ENCODE measurements at regions not wholly inside any gene's neighbourhood (a gene's known extent, or its start where the extent isn't known, plus 50 kb on each side); places are given as distances from the start of the nearest gene placed in this dataset.

- H3K4me3 ChIP-seq (ENCODE audit: low read length) = no peak overlapping the region
- no peak for DNase-seq (ENCODE audit: low read depth, low spot score)
These were observed 89.5 kb upstream of the FAM3C start for GRCh38 chr7:121485467-121486243.

GRCh38 chr7:121484089-121484763 is 88.1 kb upstream of the FAM3C start:
- H3K4me3 ChIP-seq (ENCODE audit: low read length) = no peak overlapping the region
- no peak for DNase-seq (ENCODE audit: low read depth, low spot score)

- H3K4me3 ChIP-seq (ENCODE audit: low read length) = no peak overlapping the region
- no peak for DNase-seq (ENCODE audit: low read depth, low spot score)
These were observed 84.6 kb upstream of the FAM3C start for GRCh38 chr7:121480566-121481335.

- no peak overlapping the region for H3K4me3 ChIP-seq (ENCODE audit: low read length)
- DNase-seq (ENCODE audit: low read depth, low spot score) = no peak
These were observed 84.0 kb upstream of the FAM3C start for GRCh38 chr7:121480058-121480457.

DNA sequence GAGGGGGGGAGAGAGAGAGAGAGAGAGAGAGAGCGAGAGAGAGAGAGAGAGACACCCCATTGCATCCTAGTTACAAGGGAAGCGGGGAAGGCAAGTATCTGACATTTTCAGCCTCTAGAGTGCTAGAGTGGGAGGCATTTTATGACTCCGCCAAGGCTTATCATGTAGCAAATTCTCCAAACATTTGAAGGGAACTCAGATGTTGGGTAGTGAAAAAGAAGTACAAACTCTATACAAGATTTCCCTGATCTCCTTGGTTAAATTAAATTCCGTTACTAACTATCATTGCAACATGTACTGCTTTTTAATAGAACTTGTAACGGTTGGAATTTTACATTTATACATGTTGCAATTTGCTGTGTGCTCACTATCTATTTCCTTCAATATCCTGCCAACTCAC is 83.4 kb upstream of the FAM3C start:
- no peak for DNase-seq (ENCODE audit: low read depth, low spot score)
- H3K4me3 ChIP-seq (ENCODE audit: low read length) = no peak overlapping the region

DNA sequence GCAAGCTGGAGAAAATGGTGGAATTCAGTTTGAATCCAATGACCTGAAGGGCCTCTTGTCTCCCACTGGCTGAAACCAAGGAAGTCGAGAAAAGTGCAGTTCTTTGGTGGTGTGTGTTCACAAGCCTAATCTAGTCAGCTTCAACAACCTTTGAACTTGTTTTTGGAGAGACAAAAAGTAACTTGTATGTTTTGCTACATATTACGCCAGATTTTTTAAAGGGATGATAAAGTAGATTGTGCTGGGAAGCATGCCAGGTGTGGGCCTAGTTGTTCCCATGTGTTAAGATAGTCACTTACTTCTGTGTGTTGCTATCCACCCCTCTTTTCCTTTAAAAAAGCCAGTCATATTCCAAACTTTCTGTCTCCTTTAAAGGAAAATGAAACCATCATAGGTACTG is 79.7 kb upstream of the FAM3C start:
- DNase-seq (ENCODE audit: low read depth, low spot score) = no peak
- H3K4me3 ChIP-seq (ENCODE audit: low read length) = no peak overlapping the region

DNA sequence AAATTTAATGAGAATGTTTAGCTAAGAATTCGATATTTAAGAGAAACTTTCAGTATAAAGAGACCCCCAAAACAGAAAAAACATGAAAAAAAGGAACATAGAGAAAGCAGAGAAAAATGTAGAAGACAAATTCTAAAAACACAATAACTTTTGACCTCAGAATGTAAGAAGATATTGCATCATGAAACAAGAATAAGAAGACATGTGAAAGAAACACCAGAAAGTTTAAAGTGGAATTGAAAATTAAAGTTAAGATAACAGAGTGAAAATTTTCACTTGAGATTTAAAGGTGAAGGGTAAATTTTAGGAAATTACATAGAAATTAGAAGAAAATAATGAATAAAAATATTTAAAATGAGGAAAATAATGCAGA is 78.2 kb upstream of the FAM3C start:
- no peak for DNase-seq (ENCODE audit: low read depth, low spot score)
- H3K4me3 ChIP-seq (ENCODE audit: low read length) = no peak overlapping the region

- no peak for DNase-seq (ENCODE audit: low read depth, low spot score)
- H3K4me3 ChIP-seq (ENCODE audit: low read length) = no peak overlapping the region
These were observed 77.7 kb upstream of the FAM3C start for GRCh38 chr7:121473645-121474300.

DNA sequence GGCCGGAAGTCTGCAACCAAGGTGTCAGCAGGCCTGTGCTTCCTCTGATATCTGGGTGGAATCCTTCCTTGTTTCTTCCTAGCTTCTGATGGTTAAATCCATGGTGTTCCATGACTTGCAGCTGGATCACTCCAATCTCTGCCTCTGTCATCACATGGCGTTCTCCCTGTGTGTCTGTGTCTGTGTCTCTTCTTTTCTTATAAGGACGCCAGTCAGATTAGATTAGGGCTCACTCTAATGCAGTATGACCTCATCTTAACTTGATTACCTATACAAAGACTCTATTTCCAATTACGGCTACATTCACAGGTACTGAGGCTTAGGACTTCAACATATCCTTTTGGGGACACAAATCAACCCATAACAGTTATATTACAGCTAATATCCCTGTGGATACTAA is 70.3 kb upstream of the FAM3C start:
- H3K4me3 ChIP-seq (ENCODE audit: low read length) = no peak overlapping the region
- DNase-seq (ENCODE audit: low read depth, low spot score) = no peak

GRCh38 chr7:121459148-121459547 is 63.0 kb upstream of the FAM3C start:
- no peak for DNase-seq (ENCODE audit: low read depth, low spot score)
- no peak overlapping the region for H3K4me3 ChIP-seq (ENCODE audit: low read length)

DNA sequence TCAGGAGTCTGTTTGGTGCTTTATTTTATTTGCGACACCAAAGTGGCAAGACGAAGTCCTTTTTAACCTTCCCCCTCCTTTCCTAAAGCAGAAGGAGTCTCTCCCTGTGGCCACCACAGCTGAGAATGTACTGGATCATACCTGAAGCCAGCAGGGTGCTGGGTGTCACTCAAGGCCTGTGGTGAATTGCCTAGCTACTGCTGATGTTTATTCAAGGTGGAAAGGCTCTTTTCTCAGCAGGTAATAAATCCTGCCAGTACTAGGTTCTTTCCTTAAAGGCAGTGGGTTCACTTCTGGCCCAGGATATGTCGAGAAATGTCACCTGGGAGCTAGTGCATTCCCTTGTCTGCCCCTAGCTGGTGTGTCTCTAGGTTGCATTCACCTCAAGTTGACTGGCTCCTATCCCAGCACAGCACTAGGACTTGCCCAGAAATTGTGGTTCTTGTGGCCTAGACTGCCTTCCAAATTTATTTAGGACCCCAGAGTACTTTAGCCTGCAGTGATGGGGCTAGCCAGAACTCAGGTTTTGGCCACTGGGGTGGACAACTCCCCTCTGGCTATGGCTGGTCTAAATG is 60.8 kb upstream of the FAM3C start:
- no peak for DNase-seq (ENCODE audit: low read depth, low spot score)
- no peak overlapping the region for H3K4me3 ChIP-seq (ENCODE audit: low read length)

DNA sequence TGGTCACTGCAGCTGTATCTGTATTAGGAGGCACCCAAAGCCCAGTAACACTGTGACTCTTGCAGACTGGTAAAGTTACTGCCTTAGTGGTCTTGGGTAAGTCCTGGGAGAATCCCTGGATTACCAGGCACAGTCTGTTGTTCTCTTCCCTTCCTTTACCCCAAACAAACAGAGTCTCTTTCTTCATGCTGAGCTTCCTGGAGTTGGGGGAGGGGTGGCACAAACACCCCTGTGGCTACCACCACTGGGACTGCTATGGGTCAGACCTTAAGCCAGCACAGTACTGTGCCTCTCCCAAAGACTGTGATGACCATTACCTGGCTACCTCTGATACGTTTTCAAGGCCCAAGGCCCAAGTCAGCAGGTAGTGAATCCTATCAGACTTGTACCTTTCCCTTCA is 59.9 kb upstream of the FAM3C start:
- DNase-seq (ENCODE audit: low read depth, low spot score) = no peak
- H3K4me3 ChIP-seq (ENCODE audit: low read length) = no peak overlapping the region

DNA sequence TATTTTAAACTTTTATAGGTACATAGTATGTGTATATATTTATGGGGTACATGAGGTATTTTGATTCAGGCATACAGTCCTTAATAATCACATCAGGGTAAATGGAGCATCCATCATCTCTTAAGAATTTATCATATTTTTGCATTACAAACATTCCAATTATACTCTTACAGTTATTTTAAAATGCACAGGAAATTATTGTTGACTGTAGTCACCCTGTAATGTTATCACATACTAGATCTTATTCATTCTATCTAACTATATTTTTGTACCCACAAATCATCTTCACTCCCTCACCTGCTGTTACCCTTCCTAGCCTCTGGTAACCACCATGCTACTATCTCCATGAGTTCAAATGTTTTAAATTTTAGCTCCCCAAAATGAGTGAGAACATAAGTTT is 56.3 kb upstream of the FAM3C start:
- no peak for DNase-seq (ENCODE audit: low read depth, low spot score)
- H3K4me3 ChIP-seq (ENCODE audit: low read length) = no peak overlapping the region

DNA sequence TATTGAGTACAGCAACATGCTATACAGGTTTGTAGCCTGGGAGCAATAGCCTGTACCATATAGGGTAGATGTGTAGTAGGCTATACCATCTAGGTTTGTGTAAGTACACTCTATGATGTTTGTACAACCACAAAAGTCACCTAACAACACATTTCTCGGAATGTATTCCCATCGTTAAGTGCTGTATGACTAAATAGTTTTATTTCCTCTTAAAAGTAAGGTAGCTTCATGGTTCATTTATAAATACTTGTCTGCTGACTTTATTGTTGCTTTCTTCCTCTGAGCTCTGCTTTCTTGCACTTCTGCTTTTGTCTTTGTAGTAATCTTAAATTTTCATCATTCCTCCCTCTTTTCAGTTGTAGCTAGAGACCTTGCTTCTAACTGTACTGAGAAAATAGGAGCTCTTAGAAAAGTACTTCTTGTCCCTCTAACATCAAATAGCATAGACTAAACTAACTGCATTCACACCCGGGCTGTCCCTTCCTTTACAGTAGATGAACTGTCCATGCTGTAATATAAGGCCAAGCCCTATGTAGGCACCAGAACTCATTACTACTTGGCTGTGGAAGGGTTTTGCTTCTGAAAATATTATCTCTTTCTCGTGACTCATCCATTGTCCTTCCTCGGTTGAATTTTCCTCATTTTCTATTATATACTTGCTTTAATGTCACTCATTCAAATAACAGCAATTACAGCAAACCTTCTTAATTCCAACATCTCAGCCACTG is 55.4 kb upstream of the FAM3C start:
- no peak for DNase-seq (ENCODE audit: low read depth, low spot score)
- H3K4me3 ChIP-seq (ENCODE audit: low read length) = no peak overlapping the region

- no peak overlapping the region for H3K4me3 ChIP-seq (ENCODE audit: low read length)
- DNase-seq (ENCODE audit: low read depth, low spot score) = no peak
These were observed 54.6 kb upstream of the FAM3C start for GRCh38 chr7:121450631-121451198.

- DNase-seq (ENCODE audit: low read depth, low spot score) = no peak
These were observed 53.7 kb upstream of the FAM3C start for GRCh38 chr7:121449735-121450240.

GRCh38 chr7:121449329-121449728 is 53.2 kb upstream of the FAM3C start:
- DNase-seq (ENCODE audit: low read depth, low spot score) = no peak
- no peak overlapping the region for H3K4me3 ChIP-seq (ENCODE audit: low read length)

More at GRCh38 chr7:121449735-121450240, 53.7 kb upstream of the FAM3C start:
- H3K4me3 ChIP-seq (ENCODE audit: low read length) = no peak overlapping the region

- no peak overlapping the region for H3K4me3 ChIP-seq (ENCODE audit: low read length)
These were observed 52.3 kb upstream of the FAM3C start for GRCh38 chr7:121448429-121448828.

More at GRCh38 chr7:121448429-121448828, 52.3 kb upstream of the FAM3C start:
- no peak for DNase-seq (ENCODE audit: low read depth, low spot score)

All from Jurkat, Clone E6-1 (cell line).